ENCODE measurements at regions not wholly inside any gene's neighbourhood (a gene's known extent, or its start where the extent isn't known, plus 50 kb on each side); places are given as distances from the start of the nearest gene placed in this dataset.

DNA sequence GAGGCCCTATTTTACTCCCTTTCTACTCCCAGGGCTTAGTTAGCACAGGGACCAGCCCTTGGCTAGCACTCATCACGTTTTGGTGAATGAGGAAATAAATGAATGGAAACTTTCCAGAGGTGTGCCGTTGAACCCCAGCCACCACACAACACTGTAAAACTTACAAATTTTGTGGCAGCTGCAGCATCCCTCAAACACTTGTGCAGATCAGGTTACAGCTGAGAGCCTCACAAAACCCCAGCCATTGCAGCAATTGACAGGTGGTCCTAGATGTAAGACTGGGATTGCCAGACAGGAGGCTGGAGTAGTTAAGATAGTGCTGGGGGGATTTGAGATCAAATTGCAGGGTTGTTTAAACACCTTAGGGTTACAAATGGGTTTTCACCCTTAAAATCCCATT is 482.2 kb upstream of the KIF2A start:
- TF ChIP-seq, protein P1, sequence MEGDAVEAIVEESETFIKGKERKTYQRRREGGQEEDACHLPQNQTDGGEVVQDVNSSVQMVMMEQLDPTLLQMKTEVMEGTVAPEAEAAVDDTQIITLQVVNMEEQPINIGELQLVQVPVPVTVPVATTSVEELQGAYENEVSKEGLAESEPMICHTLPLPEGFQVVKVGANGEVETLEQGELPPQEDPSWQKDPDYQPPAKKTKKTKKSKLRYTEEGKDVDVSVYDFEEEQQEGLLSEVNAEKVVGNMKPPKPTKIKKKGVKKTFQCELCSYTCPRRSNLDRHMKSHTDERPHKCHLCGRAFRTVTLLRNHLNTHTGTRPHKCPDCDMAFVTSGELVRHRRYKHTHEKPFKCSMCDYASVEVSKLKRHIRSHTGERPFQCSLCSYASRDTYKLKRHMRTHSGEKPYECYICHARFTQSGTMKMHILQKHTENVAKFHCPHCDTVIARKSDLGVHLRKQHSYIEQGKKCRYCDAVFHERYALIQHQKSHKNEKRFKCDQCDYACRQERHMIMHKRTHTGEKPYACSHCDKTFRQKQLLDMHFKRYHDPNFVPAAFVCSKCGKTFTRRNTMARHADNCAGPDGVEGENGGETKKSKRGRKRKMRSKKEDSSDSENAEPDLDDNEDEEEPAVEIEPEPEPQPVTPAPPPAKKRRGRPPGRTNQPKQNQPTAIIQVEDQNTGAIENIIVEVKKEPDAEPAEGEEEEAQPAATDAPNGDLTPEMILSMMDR (IDR thresholded peaks at IDR 0.05) = no peak
- no peak for TF ChIP-seq POLR2A (IDR thresholded peaks at IDR 0.05)
